Adrenal gland (tissue), 5 donors: ENCODE measurements at regions not wholly inside any gene's neighbourhood (a gene's known extent, or its start where the extent isn't known, plus 50 kb on each side); places are given as distances from the start of the nearest gene placed in this dataset.

Source experiments
- POLR2A ChIP-seq, 2 donors: fragments of 450-650 bp; IDR thresholded peaks; one replicate each; pipeline ENCODE4 v1.6.1; 2017; ENCODE audit warnings: antibody characterized with exemption in 2 of 2, mild to moderate bottlenecking in 2 of 2, moderate library complexity in 1 of 2
- TF ChIP-seq, protein P1 (sequence below), 6 experiments: fragments of 450-650 bp in 4 of 6; fragments of 200-600 bp in 2 of 6; sonication (generic) in 1 of 6; IDR thresholded peaks; 1 replicate in 5 of 6; 2 replicates in 1 of 6; pipeline versions ENCODE4 v1.5.1 to v1.8.0; 2016 to 2021; ENCODE audit warnings: antibody characterized with exemption in 6 of 6, mild to moderate bottlenecking in 2 of 6, moderate library complexity in 1 of 6
- donor health status: DM: no; HTN: no; CAD: no.

DNA sequence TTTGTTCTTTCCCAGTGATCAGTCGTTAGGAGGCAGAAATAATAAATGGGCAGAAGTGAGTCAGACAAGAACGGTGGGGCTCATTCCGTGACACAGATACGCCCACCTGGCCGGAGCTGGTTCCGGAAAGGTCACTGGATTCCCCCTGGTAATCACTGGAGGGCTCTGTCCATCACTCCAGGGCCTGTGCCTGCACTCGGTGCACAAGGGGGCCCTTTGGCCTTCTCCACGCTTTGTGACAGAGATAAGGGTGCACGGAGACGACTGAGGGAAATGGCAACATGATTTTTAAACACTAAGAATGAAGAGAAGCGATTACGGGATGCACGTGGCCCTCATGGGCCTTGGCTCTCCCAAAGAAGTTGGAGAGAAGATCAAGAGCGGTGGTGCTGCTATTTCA lies 84.4 kb downstream of the PTGR3 start:
- TF ChIP-seq, protein P1, sequence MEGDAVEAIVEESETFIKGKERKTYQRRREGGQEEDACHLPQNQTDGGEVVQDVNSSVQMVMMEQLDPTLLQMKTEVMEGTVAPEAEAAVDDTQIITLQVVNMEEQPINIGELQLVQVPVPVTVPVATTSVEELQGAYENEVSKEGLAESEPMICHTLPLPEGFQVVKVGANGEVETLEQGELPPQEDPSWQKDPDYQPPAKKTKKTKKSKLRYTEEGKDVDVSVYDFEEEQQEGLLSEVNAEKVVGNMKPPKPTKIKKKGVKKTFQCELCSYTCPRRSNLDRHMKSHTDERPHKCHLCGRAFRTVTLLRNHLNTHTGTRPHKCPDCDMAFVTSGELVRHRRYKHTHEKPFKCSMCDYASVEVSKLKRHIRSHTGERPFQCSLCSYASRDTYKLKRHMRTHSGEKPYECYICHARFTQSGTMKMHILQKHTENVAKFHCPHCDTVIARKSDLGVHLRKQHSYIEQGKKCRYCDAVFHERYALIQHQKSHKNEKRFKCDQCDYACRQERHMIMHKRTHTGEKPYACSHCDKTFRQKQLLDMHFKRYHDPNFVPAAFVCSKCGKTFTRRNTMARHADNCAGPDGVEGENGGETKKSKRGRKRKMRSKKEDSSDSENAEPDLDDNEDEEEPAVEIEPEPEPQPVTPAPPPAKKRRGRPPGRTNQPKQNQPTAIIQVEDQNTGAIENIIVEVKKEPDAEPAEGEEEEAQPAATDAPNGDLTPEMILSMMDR (IDR thresholded peaks at IDR 0.05) = no peak
- no peak for TF ChIP-seq POLR2A (IDR thresholded peaks at IDR 0.05)
